Trophoblast cell (in vitro differentiated cells and primary cell): ENCODE measurements at regions not wholly inside any gene's neighbourhood (a gene's known extent, or its start where the extent isn't known, plus 50 kb on each side); places are given as distances from the start of the nearest gene placed in this dataset.

ENCODE experiments used
- DNase-seq, 2 donors: peaks; one replicate each; pipeline ENCODE4 v3.0.0-alpha.2; 2016
- H2AFZ ChIP-seq: 2 replicates; pipeline ENCODE4 v1.6.1; 2013; ENCODE audit warnings: low read length, moderate library complexity, mild to moderate bottlenecking; ENCODE audit not compliant: insufficient read depth, poor library complexity
- H2AK5ac ChIP-seq: 2 replicates; pipeline ENCODE4 v1.6.1; 2013; ENCODE audit warnings: mild to moderate bottlenecking, low read length
- H2BK120ac ChIP-seq: 2 replicates; pipeline ENCODE4 v1.6.1; 2013; ENCODE audit warnings: low read length, mild to moderate bottlenecking, moderate library complexity; ENCODE audit not compliant: insufficient read depth, poor library complexity
- H2BK12ac ChIP-seq: 2 replicates; pipeline ENCODE4 v1.6.1; 2013; ENCODE audit warnings: mild to moderate bottlenecking, low read length, moderate library complexity
- H2BK5ac ChIP-seq: 2 replicates; pipeline ENCODE4 v1.6.1; 2013; ENCODE audit warnings: low read length, low read depth, moderate library complexity, mild to moderate bottlenecking; ENCODE audit not compliant: poor library complexity
- H3K14ac ChIP-seq: 2 replicates; pipeline ENCODE4 v1.6.1; 2013; ENCODE audit warnings: mild to moderate bottlenecking, low read length
- H3K18ac ChIP-seq: 2 replicates; pipeline ENCODE4 v1.6.1; 2013; ENCODE audit warnings: mild to moderate bottlenecking, low read length
- H3K23ac ChIP-seq: 2 replicates; pipeline ENCODE4 v1.6.1; 2013; ENCODE audit warnings: low read length
- H3K27ac ChIP-seq: 2 replicates; pipeline ENCODE4 v1.5.1; 2013; ENCODE audit warnings: low read depth, mild to moderate bottlenecking, inconsistent platforms, low read length, moderate library complexity
- H3K27me3 ChIP-seq: 2 replicates; pipeline ENCODE4 v1.6.1; 2013; ENCODE audit warnings: inconsistent platforms, mild to moderate bottlenecking, low read length, moderate library complexity; ENCODE audit not compliant: insufficient read depth
- H3K36me3 ChIP-seq, 2 experiments: 1 replicate in 1 of 2; 2 replicates in 1 of 2; pipeline ENCODE4 v1.6.1; 2013; ENCODE audit warnings: low read length in 2 of 2, mild to moderate bottlenecking in 2 of 2, moderate library complexity in 1 of 2; ENCODE audit not compliant: insufficient read depth in 2 of 2, control insufficient read depth in 1 of 2
- H3K4ac ChIP-seq: 2 replicates; pipeline ENCODE4 v1.6.1; 2013; ENCODE audit warnings: low read depth, mild to moderate bottlenecking, low read length, moderate library complexity
- H3K4me1 ChIP-seq, 2 experiments: 1 replicate in 1 of 2; 2 replicates in 1 of 2; pipeline ENCODE4 v1.6.1; 2013; ENCODE audit warnings: low read length in 2 of 2, mild to moderate bottlenecking in 2 of 2, moderate library complexity in 1 of 2; ENCODE audit not compliant: insufficient read depth in 2 of 2, control insufficient read depth in 1 of 2
- H3K4me2 ChIP-seq: 2 replicates; pipeline ENCODE4 v1.6.1; 2013; ENCODE audit warnings: inconsistent platforms, mild to moderate bottlenecking, low read length, moderate library complexity
- H3K4me3 ChIP-seq: 2 replicates; pipeline ENCODE4 v1.5.1; 2013; ENCODE audit warnings: mild to moderate bottlenecking, low read depth, low read length, inconsistent platforms
- H3K79me1 ChIP-seq: one replicate; pipeline ENCODE4 v1.6.1; 2013; ENCODE audit warnings: low read length
- H3K79me2 ChIP-seq: 2 replicates; pipeline ENCODE4 v1.6.1; 2013; ENCODE audit warnings: low read length, mild to moderate bottlenecking; ENCODE audit not compliant: control insufficient read depth, insufficient read depth, poor library complexity
- H3K9ac ChIP-seq: 2 replicates; pipeline ENCODE4 v1.6.1; 2013; ENCODE audit warnings: mild to moderate bottlenecking, low read length
- H3K9me3 ChIP-seq: 2 replicates; pipeline ENCODE4 v1.6.1; 2013; ENCODE audit warnings: low read depth, mild to moderate bottlenecking, control low read depth, inconsistent platforms, low read length; ENCODE audit not compliant: insufficient read depth
- H4K12ac ChIP-seq: 2 replicates; pipeline ENCODE4 v1.6.1; 2013; ENCODE audit warnings: low read depth, mild to moderate bottlenecking, low read length, moderate library complexity
- H4K8ac ChIP-seq: 2 replicates; pipeline ENCODE4 v1.6.1; 2013; ENCODE audit warnings: low read depth, mild to moderate bottlenecking, low read length, moderate library complexity
- H4K91ac ChIP-seq: one replicate; pipeline ENCODE4 v1.6.1; 2013; ENCODE audit warnings: low read depth, mild to moderate bottlenecking, low read length, moderate library complexity
- WGBS: extraction: QIAGEN DNeasy Blood & Tissue Kit; methylation state at CpG from one replicate; pipeline ENCODE4 v1.1.7; 2013; ENCODE audit warnings: missing lambda C conversion rate; ENCODE audit not compliant: insufficient read length, insufficient coverage; ENCODE audit errors: extremely low coverage; 5-methylcytosine and 5-hydroxymethylcytosine counted together

GRCh38 chr7:25333296-25333928, 105.1 kb upstream of the NPVF start:
- Histone ChIP-seq H3K27ac (no peak overlapping the region), H3K79me2 (no peaks in the 10 kb centered on the region), H3K14ac (no peak overlapping the region), H4K12ac (no peak overlapping the region), H2AFZ (no peak overlapping the region), H4K91ac (no peak overlapping the region), H3K36me3 (no peaks in the 10 kb centered on the region), H2AK5ac (no peak overlapping the region), H3K9me3 (no peaks in the 10 kb centered on the region), H4K8ac (no peak overlapping the region), H3K4me1 (no peaks in the 10 kb centered on the region), H2BK120ac (no peak overlapping the region), H3K79me1 (no peaks in the 10 kb centered on the region), H3K23ac (no peak overlapping the region), H3K4ac (no peak overlapping the region), H2BK12ac (no peak overlapping the region), H3K18ac (no peak overlapping the region), H3K4me3 (no peak overlapping the region), H2BK5ac (no peak overlapping the region), H3K9ac (no peak overlapping the region), H3K27me3 (no peaks in the 10 kb centered on the region), H3K4me2 (no peak overlapping the region)
- no CpG with 5 or more reads among the region's 6 CpGs for WGBS
- DNase-seq: no peak

- Histone ChIP-seq H3K4ac (no peak overlapping the region), H3K9ac (no peak overlapping the region), H3K4me1 (peaks cover 2 to 8% of the 10 kb centered on the region in 2 experiments), H3K4me2 (no peak overlapping the region), H3K27me3 (no peaks in the 10 kb centered on the region), H3K14ac (no peak overlapping the region), H2AK5ac (no peak overlapping the region), H3K79me1 (peaks cover 7% of the 10 kb centered on the region), H2BK120ac (no peak overlapping the region), H3K4me3 (no peak overlapping the region), H3K79me2 (no peaks in the 10 kb centered on the region), H2BK5ac (no peak overlapping the region), H4K91ac (no peak overlapping the region), H2BK12ac (no peak overlapping the region), H3K9me3 (no peaks in the 10 kb centered on the region), H3K36me3 (no peaks in the 10 kb centered on the region), H3K23ac (no peak overlapping the region), H3K27ac (peak overlapping the region; percentile 86), H4K12ac (no peak overlapping the region), H2AFZ (no peak overlapping the region), H3K18ac (no peak overlapping the region), H4K8ac (no peak overlapping the region)
- WGBS: no CpG with 5 or more reads among the region's 4 CpGs
- peak in 1 of 2 donors; percentile 29 for DNase-seq
Observed at GRCh38 chr7:25347360-25348066, 119.2 kb upstream of the NPVF start.

GRCh38 chr7:25348104-25348503, 119.8 kb upstream of the NPVF start:
- H3K23ac ChIP-seq: no peak overlapping the region
- H4K8ac ChIP-seq: no peak overlapping the region
- no peak for DNase-seq
- H3K36me3 ChIP-seq: no peaks in the 10 kb centered on the region
- no peaks in the 10 kb centered on the region for H3K9me3 ChIP-seq
- H3K4ac ChIP-seq: no peak overlapping the region
- no peak overlapping the region for H4K91ac ChIP-seq
- no peak overlapping the region for H3K9ac ChIP-seq
- H2BK120ac ChIP-seq: peak overlapping the region; percentile 40
- H3K18ac ChIP-seq: no peak overlapping the region
- no peak overlapping the region for H2AFZ ChIP-seq
- no peaks in the 10 kb centered on the region for H3K27me3 ChIP-seq
- peak overlapping the region; percentile 14 for H3K27ac ChIP-seq
- no peak overlapping the region for H3K4me2 ChIP-seq
- no peak overlapping the region for H3K14ac ChIP-seq
- no peak overlapping the region for H4K12ac ChIP-seq
- H2BK12ac ChIP-seq: no peak overlapping the region
- WGBS: no CpG with 5 or more reads among the region's 3 CpGs
- peak overlapping the region; percentile 63 for H2BK5ac ChIP-seq
- no peak overlapping the region for H3K4me3 ChIP-seq
- H3K79me1 ChIP-seq: peaks cover 7% of the 10 kb centered on the region
- H3K79me2 ChIP-seq: no peaks in the 10 kb centered on the region
- H2AK5ac ChIP-seq: no peak overlapping the region
- H3K4me1 ChIP-seq: peaks cover 6 to 8% of the 10 kb centered on the region in 2 experiments

- peak overlapping the region; percentile 82 for H2BK120ac ChIP-seq
- H3K4ac ChIP-seq: no peak overlapping the region
- H3K4me2 ChIP-seq: no peak overlapping the region
- no peak overlapping the region for H2BK5ac ChIP-seq
- DNase-seq: no peak
- H2BK12ac ChIP-seq: no peak overlapping the region
- H3K18ac ChIP-seq: peak overlapping the region; percentile 62
- no CpG with 5 or more reads among the region's 6 CpGs for WGBS
- H2AFZ ChIP-seq: no peak overlapping the region
- H3K36me3 ChIP-seq: no peaks in the 10 kb centered on the region
- no peaks in the 10 kb centered on the region for H3K27me3 ChIP-seq
- peaks cover 4 to 7% of the 10 kb centered on the region in 2 experiments for H3K4me1 ChIP-seq
- H3K79me2 ChIP-seq: no peaks in the 10 kb centered on the region
- H4K12ac ChIP-seq: no peak overlapping the region
- no peak overlapping the region for H3K9ac ChIP-seq
- H3K9me3 ChIP-seq: no peaks in the 10 kb centered on the region
- peak overlapping the region; percentile 85 for H4K91ac ChIP-seq
- H3K23ac ChIP-seq: no peak overlapping the region
- no peak overlapping the region for H3K27ac ChIP-seq
- peaks cover 6% of the 10 kb centered on the region for H3K79me1 ChIP-seq
- peak overlapping the region; percentile 75 for H3K14ac ChIP-seq
- H2AK5ac ChIP-seq: no peak overlapping the region
- no peak overlapping the region for H4K8ac ChIP-seq
- no peak overlapping the region for H3K4me3 ChIP-seq
Observed at GRCh38 chr7:25349283-25350017, 121.2 kb upstream of the NPVF start.
